HEK293 (cell line): ENCODE measurements at regions not wholly inside any gene's neighbourhood (a gene's known extent, or its start where the extent isn't known, plus 50 kb on each side); places are given as distances from the start of the nearest gene placed in this dataset.

Source experiments
- KLF7 ChIP-seq: fragments of 450-650 bp; formaldehyde crosslinking; IDR thresholded peaks from 2 replicates; pipeline ENCODE4 v1.5.1; 2016; ENCODE audit warnings: missing biosample characterization, missing genetic modification characterization, borderline replicate concordance
- ZNF266 ChIP-seq: fragments of 450-650 bp; formaldehyde crosslinking; IDR thresholded peaks from 2 replicates; pipeline ENCODE4 v1.5.1; 2016; ENCODE audit warnings: missing biosample characterization, missing genetic modification characterization, low read depth
- TF ChIP-seq, protein P1 (sequence below): fragments of 450-650 bp; formaldehyde crosslinking; optimal IDR thresholded peaks from 2 replicates; pipeline ENCODE3; 2016; ENCODE audit warnings: missing biosample characterization, mild to moderate bottlenecking, missing genetic modification characterization
- TF ChIP-seq, protein P2 (sequence below): fragments of 450-650 bp; formaldehyde crosslinking; IDR thresholded peaks from 2 replicates; pipeline ENCODE4 v1.5.1; 2016; ENCODE audit warnings: missing biosample characterization, missing genetic modification characterization
- TF ChIP-seq, protein P3 (sequence below): fragments of 450-650 bp; formaldehyde crosslinking; IDR thresholded peaks from 2 replicates; pipeline ENCODE4 v1.5.1; 2016; ENCODE audit warnings: missing biosample characterization, missing genetic modification characterization
- TF ChIP-seq, protein P4 (sequence below): fragments of 450-650 bp; formaldehyde crosslinking; IDR thresholded peaks from 2 replicates; pipeline ENCODE4 v1.5.1; 2016; ENCODE audit warnings: missing biosample characterization, missing genetic modification characterization

DNA sequence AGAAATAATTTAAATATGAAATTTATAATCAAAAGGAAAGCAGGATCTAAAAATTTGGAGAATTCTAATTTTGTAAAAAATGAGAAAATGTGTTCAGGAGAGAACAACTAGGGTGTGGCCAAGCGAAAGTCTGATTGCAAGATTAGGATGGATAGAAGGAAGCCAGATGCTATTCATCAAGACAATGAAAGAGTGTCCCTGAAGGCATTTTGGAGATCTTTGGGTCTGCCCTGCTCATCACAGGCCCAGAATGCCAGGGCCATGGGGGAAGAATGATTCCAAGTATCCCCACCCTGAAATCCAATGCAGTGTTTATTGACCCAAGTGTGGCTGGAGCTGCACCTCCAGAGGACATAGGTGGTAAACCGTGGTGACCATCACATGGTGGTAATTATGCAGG lies 724.0 kb upstream of the FZD8 start:
- TF ChIP-seq KLF7 (no peak), ZNF266 (no peak)
- TF ChIP-seq, protein P1, sequence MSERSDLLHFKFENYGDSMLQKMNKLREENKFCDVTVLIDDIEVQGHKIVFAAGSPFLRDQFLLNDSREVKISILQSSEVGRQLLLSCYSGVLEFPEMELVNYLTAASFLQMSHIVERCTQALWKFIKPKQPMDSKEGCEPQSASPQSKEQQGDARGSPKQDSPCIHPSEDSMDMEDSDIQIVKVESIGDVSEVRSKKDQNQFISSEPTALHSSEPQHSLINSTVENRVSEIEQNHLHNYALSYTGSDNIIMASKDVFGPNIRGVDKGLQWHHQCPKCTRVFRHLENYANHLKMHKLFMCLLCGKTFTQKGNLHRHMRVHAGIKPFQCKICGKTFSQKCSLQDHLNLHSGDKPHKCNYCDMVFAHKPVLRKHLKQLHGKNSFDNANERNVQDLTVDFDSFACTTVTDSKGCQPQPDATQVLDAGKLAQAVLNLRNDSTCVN, result no peak
- TF ChIP-seq, protein P2, sequence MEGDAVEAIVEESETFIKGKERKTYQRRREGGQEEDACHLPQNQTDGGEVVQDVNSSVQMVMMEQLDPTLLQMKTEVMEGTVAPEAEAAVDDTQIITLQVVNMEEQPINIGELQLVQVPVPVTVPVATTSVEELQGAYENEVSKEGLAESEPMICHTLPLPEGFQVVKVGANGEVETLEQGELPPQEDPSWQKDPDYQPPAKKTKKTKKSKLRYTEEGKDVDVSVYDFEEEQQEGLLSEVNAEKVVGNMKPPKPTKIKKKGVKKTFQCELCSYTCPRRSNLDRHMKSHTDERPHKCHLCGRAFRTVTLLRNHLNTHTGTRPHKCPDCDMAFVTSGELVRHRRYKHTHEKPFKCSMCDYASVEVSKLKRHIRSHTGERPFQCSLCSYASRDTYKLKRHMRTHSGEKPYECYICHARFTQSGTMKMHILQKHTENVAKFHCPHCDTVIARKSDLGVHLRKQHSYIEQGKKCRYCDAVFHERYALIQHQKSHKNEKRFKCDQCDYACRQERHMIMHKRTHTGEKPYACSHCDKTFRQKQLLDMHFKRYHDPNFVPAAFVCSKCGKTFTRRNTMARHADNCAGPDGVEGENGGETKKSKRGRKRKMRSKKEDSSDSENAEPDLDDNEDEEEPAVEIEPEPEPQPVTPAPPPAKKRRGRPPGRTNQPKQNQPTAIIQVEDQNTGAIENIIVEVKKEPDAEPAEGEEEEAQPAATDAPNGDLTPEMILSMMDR (tag by site-specific recombination), result no peak
- TF ChIP-seq, protein P3, sequence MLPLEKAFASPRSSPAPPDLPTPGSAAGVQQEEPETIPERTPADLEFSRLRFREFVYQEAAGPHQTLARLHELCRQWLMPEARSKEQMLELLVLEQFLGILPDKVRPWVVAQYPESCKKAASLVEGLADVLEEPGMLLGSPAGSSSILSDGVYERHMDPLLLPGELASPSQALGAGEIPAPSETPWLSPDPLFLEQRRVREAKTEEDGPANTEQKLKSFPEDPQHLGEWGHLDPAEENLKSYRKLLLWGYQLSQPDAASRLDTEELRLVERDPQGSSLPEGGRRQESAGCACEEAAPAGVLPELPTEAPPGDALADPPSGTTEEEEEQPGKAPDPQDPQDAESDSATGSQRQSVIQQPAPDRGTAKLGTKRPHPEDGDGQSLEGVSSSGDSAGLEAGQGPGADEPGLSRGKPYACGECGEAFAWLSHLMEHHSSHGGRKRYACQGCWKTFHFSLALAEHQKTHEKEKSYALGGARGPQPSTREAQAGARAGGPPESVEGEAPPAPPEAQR, result no peak
- TF ChIP-seq, protein P4, sequence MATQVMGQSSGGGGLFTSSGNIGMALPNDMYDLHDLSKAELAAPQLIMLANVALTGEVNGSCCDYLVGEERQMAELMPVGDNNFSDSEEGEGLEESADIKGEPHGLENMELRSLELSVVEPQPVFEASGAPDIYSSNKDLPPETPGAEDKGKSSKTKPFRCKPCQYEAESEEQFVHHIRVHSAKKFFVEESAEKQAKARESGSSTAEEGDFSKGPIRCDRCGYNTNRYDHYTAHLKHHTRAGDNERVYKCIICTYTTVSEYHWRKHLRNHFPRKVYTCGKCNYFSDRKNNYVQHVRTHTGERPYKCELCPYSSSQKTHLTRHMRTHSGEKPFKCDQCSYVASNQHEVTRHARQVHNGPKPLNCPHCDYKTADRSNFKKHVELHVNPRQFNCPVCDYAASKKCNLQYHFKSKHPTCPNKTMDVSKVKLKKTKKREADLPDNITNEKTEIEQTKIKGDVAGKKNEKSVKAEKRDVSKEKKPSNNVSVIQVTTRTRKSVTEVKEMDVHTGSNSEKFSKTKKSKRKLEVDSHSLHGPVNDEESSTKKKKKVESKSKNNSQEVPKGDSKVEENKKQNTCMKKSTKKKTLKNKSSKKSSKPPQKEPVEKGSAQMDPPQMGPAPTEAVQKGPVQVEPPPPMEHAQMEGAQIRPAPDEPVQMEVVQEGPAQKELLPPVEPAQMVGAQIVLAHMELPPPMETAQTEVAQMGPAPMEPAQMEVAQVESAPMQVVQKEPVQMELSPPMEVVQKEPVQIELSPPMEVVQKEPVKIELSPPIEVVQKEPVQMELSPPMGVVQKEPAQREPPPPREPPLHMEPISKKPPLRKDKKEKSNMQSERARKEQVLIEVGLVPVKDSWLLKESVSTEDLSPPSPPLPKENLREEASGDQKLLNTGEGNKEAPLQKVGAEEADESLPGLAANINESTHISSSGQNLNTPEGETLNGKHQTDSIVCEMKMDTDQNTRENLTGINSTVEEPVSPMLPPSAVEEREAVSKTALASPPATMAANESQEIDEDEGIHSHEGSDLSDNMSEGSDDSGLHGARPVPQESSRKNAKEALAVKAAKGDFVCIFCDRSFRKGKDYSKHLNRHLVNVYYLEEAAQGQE (tag by site-specific recombination), result no peak
